Type B pancreatic cell (in vitro differentiated cells): ENCODE measurements at regions not wholly inside any gene's neighbourhood (a gene's known extent, or its start where the extent isn't known, plus 50 kb on each side); places are given as distances from the start of the nearest gene placed in this dataset.
A peak's percentile ranks its signal among the peaks of the same experiment; 100 is the strongest.
"Not testable (repeated sequence)": the region's sequence is repeated elsewhere in the genome, so short reads cannot be mapped to it uniquely, and the experiment has no call there.

Experiments used
- DNase-seq: peaks from one replicate; pipeline ENCODE4 v3.0.0; 2021; ENCODE audit warnings: mixed read lengths; ENCODE audit not compliant: unreplicated experiment; ENCODE audit errors: extremely low spot score
- H3K27ac Mint-ChIP-seq: 2 replicates; pipeline ENCODE4 v1.8.0; 2021; ENCODE audit warnings: mild to moderate bottlenecking, mixed read lengths
- H3K27me3 Mint-ChIP-seq: 2 replicates; pipeline ENCODE4 v1.8.0; 2021; ENCODE audit warnings: mixed read lengths
- H3K36me3 Mint-ChIP-seq: 2 replicates; pipeline ENCODE4 v1.8.0; 2021; ENCODE audit warnings: mixed read lengths
- H3K4me1 Mint-ChIP-seq: one replicate; pipeline ENCODE4 v1.8.0; 2021; ENCODE audit warnings: mixed read lengths; ENCODE audit not compliant: unreplicated experiment
- H3K4me3 Mint-ChIP-seq: 2 replicates; pipeline ENCODE4 v1.8.0; 2021; ENCODE audit warnings: mild to moderate bottlenecking, mixed read lengths
- H3K9me3 Mint-ChIP-seq: 2 replicates; pipeline ENCODE4 v1.8.0; 2021; ENCODE audit warnings: mixed read lengths
- TF ChIP-seq, protein P1 (sequence below): fragments of 200-600 bp; sonication (generic); conservative IDR thresholded peaks from 2 replicates; pipeline ENCODE4 v1.5.0; 2021; ENCODE audit warnings: antibody characterized with exemption, mild to moderate bottlenecking

- DNase-seq = no peak
- H3K27ac Mint-ChIP-seq = no peak overlapping the region
- no peak overlapping the region for H3K4me3 Mint-ChIP-seq
- TF ChIP-seq, protein P1, sequence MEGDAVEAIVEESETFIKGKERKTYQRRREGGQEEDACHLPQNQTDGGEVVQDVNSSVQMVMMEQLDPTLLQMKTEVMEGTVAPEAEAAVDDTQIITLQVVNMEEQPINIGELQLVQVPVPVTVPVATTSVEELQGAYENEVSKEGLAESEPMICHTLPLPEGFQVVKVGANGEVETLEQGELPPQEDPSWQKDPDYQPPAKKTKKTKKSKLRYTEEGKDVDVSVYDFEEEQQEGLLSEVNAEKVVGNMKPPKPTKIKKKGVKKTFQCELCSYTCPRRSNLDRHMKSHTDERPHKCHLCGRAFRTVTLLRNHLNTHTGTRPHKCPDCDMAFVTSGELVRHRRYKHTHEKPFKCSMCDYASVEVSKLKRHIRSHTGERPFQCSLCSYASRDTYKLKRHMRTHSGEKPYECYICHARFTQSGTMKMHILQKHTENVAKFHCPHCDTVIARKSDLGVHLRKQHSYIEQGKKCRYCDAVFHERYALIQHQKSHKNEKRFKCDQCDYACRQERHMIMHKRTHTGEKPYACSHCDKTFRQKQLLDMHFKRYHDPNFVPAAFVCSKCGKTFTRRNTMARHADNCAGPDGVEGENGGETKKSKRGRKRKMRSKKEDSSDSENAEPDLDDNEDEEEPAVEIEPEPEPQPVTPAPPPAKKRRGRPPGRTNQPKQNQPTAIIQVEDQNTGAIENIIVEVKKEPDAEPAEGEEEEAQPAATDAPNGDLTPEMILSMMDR = no peak
- H3K36me3 Mint-ChIP-seq = no peaks in the 10 kb centered on the region
- H3K9me3 Mint-ChIP-seq = peaks cover 4% of the 10 kb centered on the region
- H3K27me3 Mint-ChIP-seq = no peaks in the 10 kb centered on the region
- H3K4me1 Mint-ChIP-seq = no peaks in the 10 kb centered on the region
Observed at GRCh38 chr7:109460296-109460695, 890.6 kb downstream of the DNAJB9 start.

- H3K27ac Mint-ChIP-seq = no peak overlapping the region
- H3K27me3 Mint-ChIP-seq = no peaks in the 10 kb centered on the region
- TF ChIP-seq, protein P1 = no peak
- H3K4me3 Mint-ChIP-seq = no peak overlapping the region
- H3K9me3 Mint-ChIP-seq = peaks cover 4% of the 10 kb centered on the region
- no peaks in the 10 kb centered on the region for H3K4me1 Mint-ChIP-seq
- DNase-seq = no peak
- no peaks in the 10 kb centered on the region for H3K36me3 Mint-ChIP-seq
Observed at GRCh38 chr7:109462171-109462570, 892.5 kb downstream of the DNAJB9 start.

GRCh38 chr7:109467729-109468128, 898.1 kb downstream of the DNAJB9 start:
- not testable (repeated sequence) for H3K4me3 Mint-ChIP-seq, DNase-seq, H3K27ac Mint-ChIP-seq, H3K4me1 Mint-ChIP-seq, H3K9me3 Mint-ChIP-seq, H3K27me3 Mint-ChIP-seq, H3K36me3 Mint-ChIP-seq

DNA sequence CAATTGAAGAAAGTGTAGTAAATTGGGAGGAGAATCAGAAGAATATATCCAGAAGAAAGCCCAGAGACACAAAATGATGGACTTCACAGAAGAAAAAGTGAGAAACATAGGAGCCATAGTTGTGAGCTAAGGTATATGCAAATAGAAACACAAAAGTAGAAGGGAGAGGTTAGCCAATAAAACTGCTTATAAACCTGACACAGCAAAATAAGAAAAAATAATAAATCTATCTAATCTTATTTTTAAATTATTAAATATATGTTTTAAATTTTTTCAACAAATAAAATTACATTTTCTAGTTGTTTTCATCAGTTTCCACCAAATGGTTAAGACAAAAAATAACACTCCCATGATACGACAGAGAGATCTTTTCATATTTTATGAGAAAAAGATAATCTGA, 903.5 kb downstream of the DNAJB9 start:
- no peak for DNase-seq
- no peak overlapping the region for H3K4me3 Mint-ChIP-seq
- H3K27ac Mint-ChIP-seq = no peak overlapping the region
- TF ChIP-seq, protein P1 = no peak
- no peaks in the 10 kb centered on the region for H3K9me3 Mint-ChIP-seq
- no peaks in the 10 kb centered on the region for H3K36me3 Mint-ChIP-seq
- no peaks in the 10 kb centered on the region for H3K4me1 Mint-ChIP-seq
- no peaks in the 10 kb centered on the region for H3K27me3 Mint-ChIP-seq

- Mint-ChIP-seq H3K27me3 (no peaks in the 10 kb centered on the region), H3K4me1 (peaks cover 8% of the 10 kb centered on the region), H3K27ac (no peak overlapping the region), H3K9me3 (no peaks in the 10 kb centered on the region), H3K4me3 (no peak overlapping the region), H3K36me3 (no peaks in the 10 kb centered on the region)
- no peak for DNase-seq
- TF ChIP-seq, protein P1 = no peak
Observed at GRCh38 chr7:109476409-109476808, 906.7 kb downstream of the DNAJB9 start.

- Mint-ChIP-seq H3K4me1 (peaks cover 8% of the 10 kb centered on the region), H3K27me3 (no peaks in the 10 kb centered on the region), H3K9me3 (no peaks in the 10 kb centered on the region), H3K27ac (no peak overlapping the region), H3K36me3 (no peaks in the 10 kb centered on the region), H3K4me3 (no peak overlapping the region)
- TF ChIP-seq, protein P1 = peak; percentile 30
- DNase-seq = no peak
Observed at GRCh38 chr7:109479388-109479787, 909.7 kb downstream of the DNAJB9 start.

DNA sequence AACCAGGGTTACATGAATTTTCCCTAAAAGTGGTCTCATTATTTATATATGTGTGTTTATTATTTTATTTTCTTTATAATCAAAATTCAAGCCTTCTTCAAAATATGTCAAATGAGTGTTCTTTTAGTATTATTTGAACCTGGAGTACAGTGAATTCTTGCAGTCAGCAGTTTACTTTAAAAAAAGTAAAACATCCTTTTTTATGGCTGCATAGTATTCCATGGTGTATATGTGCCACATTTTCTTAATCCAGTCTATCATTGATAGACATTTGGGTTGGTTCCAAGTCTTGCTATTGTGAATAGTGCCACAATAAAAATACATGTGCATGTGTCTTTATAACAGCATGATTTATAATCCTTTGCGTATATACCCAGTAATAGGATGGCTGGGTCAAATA, 920.9 kb downstream of the DNAJB9 start:
- H3K4me1 Mint-ChIP-seq, H3K27ac Mint-ChIP-seq: not testable (repeated sequence)

More for the DNA sequence above, 920.9 kb downstream of the DNAJB9 start:
- DNase-seq, H3K9me3 Mint-ChIP-seq, H3K4me3 Mint-ChIP-seq, H3K27me3 Mint-ChIP-seq, H3K36me3 Mint-ChIP-seq: not testable (repeated sequence)
